ENCODE measurements at regions not wholly inside any gene's neighbourhood (a gene's known extent, or its start where the extent isn't known, plus 50 kb on each side); places are given as distances from the start of the nearest gene placed in this dataset.

DNA sequence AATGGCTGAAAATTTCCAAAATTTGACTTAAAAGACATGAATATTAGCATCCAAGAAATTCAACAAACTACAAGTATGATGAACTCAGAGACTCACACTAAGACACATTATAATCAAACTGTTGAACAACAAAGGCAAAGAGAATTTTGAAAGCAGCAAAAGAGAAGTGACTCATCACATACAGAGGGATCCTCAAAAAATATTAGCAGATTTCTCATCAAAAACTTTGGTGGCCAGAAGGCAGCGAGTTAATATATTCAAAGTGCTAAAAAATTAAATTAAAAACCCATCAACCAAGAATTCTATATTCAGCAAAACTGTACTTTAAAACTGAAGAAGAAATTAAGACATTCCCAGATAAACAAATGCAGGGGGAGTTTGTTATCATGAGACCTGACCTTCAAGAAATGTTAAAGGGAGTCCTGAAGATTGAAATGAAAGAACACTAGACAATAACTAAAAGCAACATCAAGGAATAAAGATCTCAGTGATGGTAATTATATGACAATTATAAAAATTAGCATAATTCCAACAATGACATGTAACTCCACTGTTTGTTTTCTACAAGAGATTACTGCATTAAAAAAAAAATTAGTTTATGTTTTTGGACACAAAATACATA is 150.0 kb downstream of the RNASET2 start:
- no peaks in the 10 kb centered on the region for H3K27me3 ChIP-seq
- no peak for DNase-seq (ENCODE audit: low spot score in 2 of 2)
- no peak overlapping the region for H3K27ac ChIP-seq
- H3K4me3 ChIP-seq: no peak overlapping the region
- H3K9me3 ChIP-seq: peaks cover 20% of the 10 kb centered on the region
- H3K4me1 ChIP-seq: no peaks in the 10 kb centered on the region
- no peak for TF ChIP-seq POLR2AphosphoS5 (IDR thresholded peaks at IDR 0.05)
- TF ChIP-seq EP300 (IDR thresholded peaks at IDR 0.05): no peak
- TF ChIP-seq POLR2A (IDR thresholded peaks at IDR 0.05): no peak
- TF ChIP-seq CTCF (IDR thresholded peaks at IDR 0.05): no peak
- 88% methylated on average over 1 of the region's 1 CpG for WGBS
- no peaks in the 10 kb centered on the region for H3K36me3 ChIP-seq

GRCh38 chr6:166803471-166803870 is 152.9 kb downstream of the RNASET2 start:
- no peaks in the 10 kb centered on the region for H3K36me3 ChIP-seq
- DNase-seq (ENCODE audit: low spot score in 2 of 2): no peak
- H3K9me3 ChIP-seq: peaks cover 20% of the 10 kb centered on the region
- 40% methylated on average over 9 of the region's 9 CpGs for WGBS
- TF ChIP-seq CTCF (IDR thresholded peaks at IDR 0.05) (no peak), EP300 (IDR thresholded peaks at IDR 0.05) (no peak), POLR2A (IDR thresholded peaks at IDR 0.05) (no peak), POLR2AphosphoS5 (IDR thresholded peaks at IDR 0.05) (no peak)
- H3K4me3 ChIP-seq: no peak overlapping the region
- H3K27ac ChIP-seq: no peak overlapping the region
- no peaks in the 10 kb centered on the region for H3K4me1 ChIP-seq
- H3K27me3 ChIP-seq: no peaks in the 10 kb centered on the region

DNA sequence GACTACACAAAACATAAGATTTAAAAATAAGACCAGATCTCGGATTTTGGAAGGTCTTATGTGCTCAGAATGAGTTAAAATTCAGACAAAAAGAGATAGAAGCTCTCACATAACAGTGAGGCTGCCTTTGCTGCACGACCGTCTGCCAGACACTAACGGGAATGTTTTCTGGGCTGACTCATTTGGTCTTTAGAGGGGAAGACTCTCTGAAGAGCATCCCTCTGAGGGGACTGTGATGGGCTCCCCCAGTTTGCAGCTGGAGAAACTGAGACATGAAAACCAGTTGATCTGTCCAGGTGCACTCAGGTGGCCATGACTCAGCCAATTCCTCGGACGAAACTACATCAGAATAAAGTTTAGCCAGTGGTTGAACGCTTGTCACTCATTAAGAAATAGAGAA is 153.9 kb downstream of the RNASET2 start:
- H3K4me3 ChIP-seq: no peak overlapping the region
- no peak overlapping the region for H3K27ac ChIP-seq
- WGBS: 74% methylated on average over 7 of the region's 7 CpGs
- DNase-seq (ENCODE audit: low spot score in 2 of 2): no peak
- TF ChIP-seq EP300 (IDR thresholded peaks at IDR 0.05): no peak
- no peak for TF ChIP-seq POLR2AphosphoS5 (IDR thresholded peaks at IDR 0.05)
- TF ChIP-seq CTCF (IDR thresholded peaks at IDR 0.05): no peak
- TF ChIP-seq POLR2A (IDR thresholded peaks at IDR 0.05): no peak
- H3K4me1 ChIP-seq: no peaks in the 10 kb centered on the region
- H3K36me3 ChIP-seq: no peaks in the 10 kb centered on the region
- no peaks in the 10 kb centered on the region for H3K27me3 ChIP-seq
- H3K9me3 ChIP-seq: peaks cover 13% of the 10 kb centered on the region

DNA sequence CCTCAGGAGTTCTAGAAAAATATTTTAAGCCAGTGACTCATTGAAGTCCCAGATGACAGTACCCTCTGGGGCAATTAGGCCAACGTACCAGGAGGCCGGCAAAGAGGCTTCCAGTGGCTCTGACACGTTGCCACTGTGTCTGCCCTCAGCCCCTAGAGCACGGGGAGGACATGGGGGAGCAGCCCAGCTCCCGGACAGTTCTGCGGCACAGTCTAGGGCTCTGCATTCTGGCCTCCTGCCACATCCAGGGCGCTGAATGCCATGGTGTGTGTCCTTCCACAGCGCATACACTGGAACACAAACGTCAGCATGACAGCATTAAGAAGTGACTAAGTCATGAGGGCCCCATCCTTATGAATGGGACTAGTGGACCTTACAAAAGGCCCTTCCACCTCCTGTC is 156.2 kb downstream of the RNASET2 start:
- no peak overlapping the region for H3K27ac ChIP-seq
- H3K4me1 ChIP-seq: no peaks in the 10 kb centered on the region
- TF ChIP-seq POLR2A (IDR thresholded peaks at IDR 0.05): no peak
- TF ChIP-seq POLR2AphosphoS5 (IDR thresholded peaks at IDR 0.05): no peak
- H3K36me3 ChIP-seq: no peaks in the 10 kb centered on the region
- 88% methylated on average over 9 of the region's 9 CpGs for WGBS
- H3K4me3 ChIP-seq: no peak overlapping the region
- H3K9me3 ChIP-seq: no peaks in the 10 kb centered on the region
- no peak for DNase-seq (ENCODE audit: low spot score in 2 of 2)
- H3K27me3 ChIP-seq: no peaks in the 10 kb centered on the region

- 67% methylated on average over 6 of the region's 6 CpGs for WGBS
- DNase-seq (ENCODE audit: low spot score in 2 of 2): no peak
Observed at GRCh38 chr6:166798652-166799051, 157.7 kb downstream of the RNASET2 start.

More at GRCh38 chr6:166798652-166799051, 157.7 kb downstream of the RNASET2 start:
- Histone ChIP-seq H3K27ac (no peak overlapping the region), H3K4me3 (no peak overlapping the region), H3K9me3 (no peaks in the 10 kb centered on the region), H3K27me3 (no peaks in the 10 kb centered on the region), H3K4me1 (no peaks in the 10 kb centered on the region), H3K36me3 (no peaks in the 10 kb centered on the region)
- TF ChIP-seq POLR2AphosphoS5 (IDR thresholded peaks at IDR 0.05) (no peak), CTCF (IDR thresholded peaks at IDR 0.05) (no peak), POLR2A (IDR thresholded peaks at IDR 0.05) (no peak), EP300 (IDR thresholded peaks at IDR 0.05) (no peak)
